OCI-LY1 (cell line): ENCODE measurements at regions not wholly inside any gene's neighbourhood (a gene's known extent, or its start where the extent isn't known, plus 50 kb on each side); places are given as distances from the start of the nearest gene placed in this dataset.

Source experiments
- CTCF ChIP-seq: fragments of 200-600 bp; sonication (generic), shearing (Covaris generic); IDR thresholded peaks from 2 replicates; pipeline ENCODE4 v1.5.1; 2017; ENCODE audit warnings: mild to moderate bottlenecking, antibody characterized with exemption, low read length, moderate library complexity, mixed read lengths
- EZH2 ChIP-seq: fragments of 200-600 bp; sonication (generic), shearing (Covaris generic); IDR thresholded peaks from 2 replicates; pipeline ENCODE4 v1.8.0; 2017; ENCODE audit warnings: borderline replicate concordance, mixed run types, mild to moderate bottlenecking, antibody characterized with exemption, low read length, moderate library complexity, mixed read lengths

DNA sequence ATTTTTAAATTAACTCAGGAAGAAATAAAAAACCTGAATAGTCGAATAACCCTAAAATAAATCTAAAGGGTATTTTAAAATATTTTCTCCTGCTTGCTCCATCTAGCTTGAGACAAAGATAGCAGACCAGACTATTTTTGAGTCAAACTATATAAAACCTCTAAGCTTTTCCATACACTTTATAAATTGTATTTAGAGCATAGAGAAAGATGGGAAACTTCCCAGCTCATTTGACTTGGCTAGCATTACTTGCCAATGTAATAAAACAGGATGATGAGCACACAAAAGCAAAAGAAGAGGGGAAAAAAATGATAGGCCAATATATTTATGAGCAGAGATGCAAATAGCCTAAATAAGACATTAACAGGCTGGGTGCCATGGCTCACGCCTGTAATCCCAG lies 117.1 kb downstream of the ANAPC4 start:
- TF ChIP-seq EZH2: no peak
- TF ChIP-seq CTCF: no peak
